HUDEP-2 (cell line): ENCODE measurements at regions not wholly inside any gene's neighbourhood (a gene's known extent, or its start where the extent isn't known, plus 50 kb on each side); places are given as distances from the start of the nearest gene placed in this dataset.
A peak's percentile ranks its signal among the peaks of the same experiment; 100 is the strongest.

ENCODE experiments used
- DNase-seq, 76 experiments: peaks; one replicate each; lab custom pipeline; 2025; ENCODE audit not compliant: unreplicated experiment in 76 of 76; lab: John Stamatoyannopoulos, UW

GRCh38 chr2:46850742-46851141, 64.9 kb downstream of the MCFD2 start:
- no peak for DNase-seq

- DNase-seq, result peak in 11 of 76 experiments; percentile 8 to 55 (median 19)
Observed at GRCh38 chr2:46849721-46850556, 65.7 kb downstream of the MCFD2 start.

GRCh38 chr2:46849046-46849715, 66.4 kb downstream of the MCFD2 start:
- no peak for DNase-seq

- DNase-seq, result no peak
Observed at GRCh38 chr2:46848447-46848846, 67.2 kb downstream of the MCFD2 start.

DNA sequence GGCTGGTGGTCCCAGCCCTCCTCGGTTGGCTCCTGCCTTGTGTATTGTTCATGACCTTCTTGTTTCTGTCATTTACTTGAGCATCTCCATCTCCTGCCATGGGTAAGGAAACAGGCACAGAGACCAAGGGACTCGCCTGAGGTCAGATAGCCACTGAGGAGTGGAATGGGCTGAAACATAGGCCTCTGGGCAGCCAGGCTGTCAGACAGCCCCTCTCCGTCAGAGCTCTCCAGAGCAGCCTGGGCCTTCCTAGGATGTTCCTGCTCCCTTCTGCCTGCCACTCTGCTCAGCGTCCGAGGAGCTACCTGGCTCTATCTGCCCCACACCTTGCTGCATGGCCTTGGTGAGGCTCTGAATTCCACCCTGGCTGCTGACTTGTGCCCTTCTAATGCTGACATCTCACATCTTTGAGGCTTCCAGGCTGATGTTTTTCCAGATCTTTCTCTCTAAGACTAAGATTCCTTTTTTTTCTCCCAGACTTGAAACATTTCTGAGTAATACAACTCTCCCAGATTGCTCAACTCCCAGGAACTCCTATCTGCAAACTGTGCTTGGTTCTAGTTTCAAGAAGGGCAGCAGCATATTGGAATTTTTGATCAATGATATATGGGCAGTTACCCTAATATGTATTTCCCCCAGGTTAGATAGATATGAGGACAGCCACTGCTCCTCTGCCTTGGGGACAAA, 67.7 kb downstream of the MCFD2 start:
- DNase-seq, result no peak

- DNase-seq, result peak in 9 of 76 experiments; percentile 5 to 44 (median 27)
Observed at GRCh38 chr2:46847185-46847710, 68.4 kb downstream of the MCFD2 start.

DNA sequence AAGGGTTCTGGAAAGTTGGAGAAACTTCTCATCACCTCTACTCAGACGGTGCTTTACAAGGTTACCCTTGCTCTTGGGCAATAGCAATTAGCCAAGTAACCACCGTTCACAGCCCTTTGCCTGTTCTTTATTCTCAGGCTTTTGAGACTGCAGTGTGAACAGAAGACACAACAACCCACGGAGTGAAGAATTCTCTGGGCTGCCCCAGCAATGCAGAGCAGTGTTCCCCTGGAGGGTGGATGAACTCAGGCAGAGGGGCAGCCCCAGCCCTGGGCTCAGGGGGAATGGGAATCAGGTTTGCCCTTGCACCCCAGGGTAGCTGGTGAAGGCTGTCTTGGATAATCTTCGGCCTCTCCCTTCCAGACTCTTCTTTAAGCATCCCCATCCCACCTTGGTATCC, 69.1 kb downstream of the MCFD2 start:
- DNase-seq, result no peak

DNA sequence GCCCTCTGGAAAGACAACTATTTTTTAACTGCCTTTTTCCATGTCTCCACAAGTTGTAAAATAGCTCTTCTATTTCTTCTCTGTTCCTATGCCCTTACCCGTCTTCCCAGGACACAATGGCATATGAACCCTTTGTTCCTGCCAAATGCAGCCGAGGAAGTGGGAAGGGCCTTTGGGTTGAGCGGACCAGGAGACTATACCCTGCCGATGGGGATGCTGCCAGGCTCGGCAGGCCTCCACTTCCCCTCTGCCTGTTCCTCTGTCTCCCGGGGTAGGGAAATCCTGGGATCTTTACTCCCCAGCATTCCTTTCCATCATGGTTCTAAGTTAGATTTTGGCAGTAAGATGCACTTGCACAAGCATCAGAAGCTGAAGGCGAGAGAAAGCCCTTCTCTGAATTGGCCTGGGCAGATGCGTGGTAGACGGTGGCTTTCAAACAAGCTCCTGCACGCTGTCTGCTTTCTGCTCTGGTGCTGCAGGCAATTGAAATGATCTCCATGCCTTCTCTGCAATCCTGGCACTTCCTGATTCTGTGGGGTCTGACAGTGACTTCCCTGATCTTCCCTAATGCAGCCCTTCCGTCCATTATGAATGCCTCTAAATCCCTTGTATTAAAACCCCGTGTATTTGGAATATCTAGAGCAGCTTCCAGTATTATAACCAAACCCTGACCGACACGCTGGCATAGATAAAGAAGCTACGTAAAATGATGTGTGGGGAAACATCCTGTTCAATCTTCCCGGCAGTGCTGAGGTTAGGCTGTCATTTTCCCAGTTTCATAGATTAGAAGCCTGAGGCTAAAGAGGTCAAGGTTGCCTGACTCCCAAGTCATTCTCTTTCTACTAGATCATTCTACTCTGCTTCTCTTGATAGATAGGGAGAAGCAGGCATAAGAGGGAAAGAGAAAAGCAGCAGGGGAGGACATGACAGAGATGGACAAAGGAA, 69.8 kb downstream of the MCFD2 start:
- no peak for DNase-seq

- no peak for DNase-seq
Observed at GRCh38 chr2:46844443-46844842, 71.2 kb downstream of the MCFD2 start.

- DNase-seq, result no peak
Observed at GRCh38 chr2:46844034-46844433, 71.6 kb downstream of the MCFD2 start.

- no peak for DNase-seq
Observed at GRCh38 chr2:46843316-46843715, 72.3 kb downstream of the MCFD2 start.

GRCh38 chr2:46842876-46843275, 72.7 kb downstream of the MCFD2 start:
- DNase-seq, result no peak

DNA sequence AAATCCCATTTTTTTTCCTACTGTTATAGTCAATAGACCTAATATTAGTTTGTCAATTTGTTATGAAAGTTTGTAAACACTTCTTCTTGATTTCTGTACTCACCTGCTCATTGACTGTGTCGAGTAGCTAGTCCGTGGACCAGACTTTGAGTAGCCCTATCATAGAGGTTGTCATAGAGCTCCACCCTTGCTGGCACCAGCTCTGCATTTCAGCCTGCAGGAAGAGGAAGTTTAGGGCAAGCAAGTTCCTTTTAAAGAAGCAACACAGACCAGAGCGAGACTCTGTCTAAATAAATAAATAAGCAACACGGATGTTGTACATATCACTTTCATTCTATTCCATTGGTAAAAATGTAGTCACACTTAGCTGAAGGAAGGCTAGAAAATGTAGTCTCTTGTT, 74.0 kb downstream of the MCFD2 start:
- DNase-seq, result peak in 11 of 76 experiments; percentile 2 to 30 (median 7)

DNA sequence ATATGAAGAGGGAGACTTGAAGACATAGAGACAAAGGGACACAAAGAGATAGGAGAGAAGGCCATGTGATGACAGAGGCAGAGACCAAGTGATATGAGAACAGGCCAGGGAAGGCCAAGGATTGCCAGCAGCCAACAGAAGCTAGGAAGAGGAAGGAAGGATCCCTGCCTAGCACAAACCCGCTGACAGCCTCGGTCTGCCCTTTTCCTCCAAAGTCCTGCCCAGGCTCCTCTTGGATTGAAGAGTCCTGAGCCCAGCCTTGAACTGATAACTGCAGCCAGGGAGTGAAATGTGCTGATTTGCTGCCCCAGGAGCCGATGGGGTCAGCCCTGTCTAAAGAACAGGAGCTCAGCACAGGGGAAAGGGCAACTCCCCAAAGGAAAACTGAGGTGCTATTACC, 76.6 kb downstream of the MCFD2 start:
- DNase-seq, result no peak

DNA sequence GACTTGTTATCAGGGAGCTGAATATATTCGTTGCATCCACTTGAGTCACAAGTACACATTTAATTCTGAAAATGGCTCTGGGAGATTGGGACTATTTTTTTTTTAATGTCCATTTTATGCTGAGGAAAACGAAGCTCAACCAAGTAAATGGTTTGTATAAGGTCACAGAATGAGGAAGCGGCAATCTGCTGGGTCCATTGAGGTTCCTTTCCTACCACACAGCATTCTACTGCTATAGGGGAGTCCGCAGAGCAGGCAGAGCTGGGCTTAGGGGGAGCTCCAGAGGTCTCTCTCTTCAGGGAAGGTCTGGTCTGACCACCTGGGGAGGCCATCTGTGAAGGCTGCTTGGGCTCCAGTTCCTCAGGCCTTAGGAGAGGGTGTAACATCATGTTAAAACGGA, 77.9 kb downstream of the MCFD2 start:
- no peak for DNase-seq

DNA sequence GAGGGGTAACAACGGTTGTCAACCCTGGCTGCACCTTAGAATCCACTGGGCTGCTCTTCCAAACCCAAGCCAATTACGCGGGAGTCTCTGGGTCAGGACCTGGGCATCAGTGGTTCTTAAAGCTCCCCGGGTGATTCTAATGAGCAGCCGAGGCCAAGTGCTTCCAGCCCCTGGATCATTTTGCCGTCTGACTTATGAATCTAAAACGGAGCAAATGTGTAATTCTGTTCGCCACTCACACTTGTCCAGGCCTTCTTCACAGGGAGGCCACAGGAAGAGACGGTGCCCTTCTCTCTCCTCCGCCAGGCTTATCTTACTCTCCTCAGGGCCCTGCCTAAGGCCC, 78.5 kb downstream of the MCFD2 start:
- no peak for DNase-seq

DNA sequence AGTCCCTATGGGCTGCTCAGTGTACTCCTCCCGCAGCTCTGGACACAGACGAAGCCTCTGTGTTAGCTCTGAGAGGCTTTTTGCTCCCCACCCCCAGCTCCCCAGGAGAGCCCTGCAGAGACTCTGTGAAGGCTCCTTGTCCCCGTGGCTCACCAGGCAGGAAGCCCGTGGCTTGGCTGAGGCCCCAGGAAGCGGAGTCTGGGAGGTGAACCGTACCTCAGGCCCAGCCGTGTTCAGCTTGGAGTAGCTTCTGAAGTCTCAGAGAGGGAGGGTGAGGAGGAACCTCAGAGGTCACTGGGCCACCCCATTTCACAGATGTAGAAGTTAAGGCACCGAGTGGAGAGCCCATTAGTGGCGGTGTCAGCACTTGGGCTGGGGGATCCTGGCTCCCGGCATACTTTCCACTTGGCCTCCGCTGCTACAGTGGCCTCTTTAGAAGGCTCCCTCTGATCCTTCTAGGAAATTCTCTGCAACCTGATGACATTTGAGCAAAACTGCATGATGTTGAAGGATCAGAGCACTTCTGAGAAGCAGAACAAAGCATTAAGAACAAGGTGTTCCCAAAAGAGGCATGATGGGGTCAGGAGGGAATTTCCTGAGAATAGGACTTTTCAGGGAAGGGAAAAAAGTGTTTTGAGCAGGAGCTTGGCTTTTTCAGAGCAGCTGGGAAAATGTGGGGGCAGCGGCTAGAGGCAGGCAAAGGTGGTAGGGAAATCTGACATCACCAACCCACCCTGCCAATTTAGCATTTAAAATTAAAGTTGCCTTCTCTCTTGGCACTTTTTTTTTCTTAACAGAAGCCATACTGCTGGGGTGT, 79.1 kb downstream of the MCFD2 start:
- DNase-seq, result no peak

DNA sequence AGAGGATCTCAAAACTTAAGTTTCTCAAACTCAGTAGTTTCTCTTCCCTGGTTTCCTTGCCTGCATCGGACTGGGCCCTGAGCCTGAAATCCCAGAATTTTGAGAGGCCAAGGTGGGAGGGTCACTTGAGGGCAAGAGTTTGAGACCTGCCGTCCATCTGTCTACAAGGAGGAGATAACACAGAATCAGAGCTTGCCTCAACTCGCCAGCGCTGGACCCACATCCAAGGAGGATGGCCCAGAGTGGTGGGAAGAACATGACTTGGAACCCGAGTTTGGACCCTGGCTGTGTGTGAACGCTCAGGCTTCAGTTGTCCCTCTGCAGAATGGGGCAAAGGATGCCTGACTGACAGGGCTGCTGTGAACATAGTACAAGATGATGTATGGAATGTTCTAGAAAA, 80.1 kb downstream of the MCFD2 start:
- no peak for DNase-seq

- no peak for DNase-seq
Observed at GRCh38 chr2:46832543-46832942, 83.1 kb downstream of the MCFD2 start.

GRCh38 chr2:46831869-46832265, 83.7 kb downstream of the MCFD2 start:
- DNase-seq, result no peak
